MM.1S (cell line): ENCODE measurements at regions not wholly inside any gene's neighbourhood (a gene's known extent, or its start where the extent isn't known, plus 50 kb on each side); places are given as distances from the start of the nearest gene placed in this dataset.

Source experiments
- DNase-seq: peaks from one replicate; pipeline ENCODE4 v3.0.0-alpha.2; 2015
- H2AFZ ChIP-seq: fragments of 300-600 bp; sonication (generic); 2 replicates; pipeline ENCODE4 v1.6.0; 2016; ENCODE audit warnings: antibody characterized with exemption, low read length
- H3F3A ChIP-seq: fragments of 300-600 bp; sonication (generic); 2 replicates; pipeline ENCODE4 v1.6.1; 2016; ENCODE audit warnings: mild to moderate bottlenecking, antibody characterized with exemption, low read length, moderate library complexity, mixed read lengths; ENCODE audit not compliant: insufficient read depth
- H3K27ac ChIP-seq: fragments of 300-600 bp; sonication (generic); 2 replicates; pipeline ENCODE4 v1.5.1; 2016; ENCODE audit warnings: mild to moderate bottlenecking, low read length
- H3K27me3 ChIP-seq: fragments of 300-600 bp; sonication (generic); replicated peaks from 2 replicates; pipeline ENCODE4 v1.6.0; 2016; ENCODE audit warnings: low read length; ENCODE audit not compliant: insufficient read depth
- H3K36me3 ChIP-seq: fragments of 300-600 bp; sonication (generic); replicated peaks from 2 replicates; pipeline ENCODE4 v1.6.1; 2016; ENCODE audit warnings: mild to moderate bottlenecking, low read length, mixed read lengths; ENCODE audit not compliant: insufficient read depth
- H3K4me1 ChIP-seq: fragments of 300-600 bp; sonication (generic); 2 replicates; pipeline ENCODE4 v1.6.1; 2016; ENCODE audit warnings: low read length, mixed read lengths
- H3K4me2 ChIP-seq: fragments of 300-600 bp; sonication (generic); 2 replicates; pipeline ENCODE4 v1.6.0; 2016; ENCODE audit warnings: low read depth, low read length
- H3K4me3 ChIP-seq: fragments of 300-600 bp; sonication (generic); 2 replicates; pipeline ENCODE4 v1.5.1; 2016; ENCODE audit warnings: low read length, mixed read lengths
- H3K79me2 ChIP-seq: fragments of 300-600 bp; sonication (generic); 2 replicates; pipeline ENCODE4 v1.6.1; 2016; ENCODE audit warnings: mixed run types, low read length, mixed read lengths
- H3K9ac ChIP-seq: fragments of 300-600 bp; sonication (generic); 2 replicates; pipeline ENCODE4 v1.6.1; 2016; ENCODE audit warnings: low read length, mixed read lengths
- H3K9me2 ChIP-seq: fragments of 300-600 bp; sonication (generic); replicated peaks from 2 replicates; pipeline ENCODE4 v1.6.1; 2016; ENCODE audit warnings: mild to moderate bottlenecking, low read length, mixed read lengths; ENCODE audit not compliant: insufficient read depth
- H3K9me3 ChIP-seq: fragments of 300-600 bp; sonication (generic); replicated peaks from 2 replicates; pipeline ENCODE4 v1.6.1; 2016; ENCODE audit warnings: mild to moderate bottlenecking, low read length, mixed read lengths; ENCODE audit not compliant: insufficient read depth
- H4K20me1 ChIP-seq: fragments of 300-600 bp; sonication (generic); 2 replicates; pipeline ENCODE4 v1.6.1; 2016; ENCODE audit warnings: mild to moderate bottlenecking, low read length, moderate library complexity, mixed read lengths; ENCODE audit not compliant: insufficient read depth
- CTCF ChIP-seq: fragments of 300-600 bp; sonication (generic); IDR thresholded peaks from 2 replicates; pipeline ENCODE4 v1.5.1; 2016; ENCODE audit warnings: antibody characterized with exemption, low read length, mixed read lengths
- EZH2 ChIP-seq: fragments of 300-600 bp; sonication (generic); optimal IDR thresholded peaks from 2 replicates; pipeline ENCODE3; 2017; ENCODE audit warnings: low read depth, mild to moderate bottlenecking, antibody characterized with exemption, low read length, mixed read lengths
- EZH2phosphoT487 ChIP-seq: fragments of 300-600 bp; sonication (generic); IDR thresholded peaks from 2 replicates; pipeline ENCODE4 v1.6.1; 2018; ENCODE audit warnings: antibody characterized with exemption, low read length

DNA sequence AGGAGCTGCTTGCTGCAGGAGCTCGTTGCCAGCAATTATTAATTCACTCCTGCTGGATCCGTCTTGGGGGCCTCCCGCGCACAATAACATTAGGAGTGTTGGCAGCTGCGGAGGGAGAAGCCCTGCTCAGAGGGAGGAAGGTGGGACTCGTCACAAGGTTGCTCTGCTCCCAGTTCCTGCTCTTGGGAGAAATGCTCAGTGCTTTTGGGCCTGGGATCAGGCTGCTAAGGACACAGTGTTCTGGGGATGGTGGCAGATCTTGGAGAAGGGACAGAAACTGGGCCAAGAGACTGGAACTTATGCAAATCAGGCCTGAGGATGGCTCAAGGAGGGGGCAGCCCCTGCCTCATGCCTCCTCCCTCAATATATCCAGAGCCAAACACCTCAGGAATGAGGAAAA is 78.9 kb upstream of the OLFM4 start:
- H3K27ac ChIP-seq, result no peak overlapping the region
- no peaks in the 10 kb centered on the region for H3K9me2 ChIP-seq
- no peaks in the 10 kb centered on the region for H3K4me1 ChIP-seq
- TF ChIP-seq EZH2 (no peak), CTCF (no peak), EZH2phosphoT487 (no peak)
- H3K4me2 ChIP-seq, result no peak overlapping the region
- no peaks in the 10 kb centered on the region for H4K20me1 ChIP-seq
- H3F3A ChIP-seq, result no peaks in the 10 kb centered on the region
- H3K27me3 ChIP-seq, result no peaks in the 10 kb centered on the region
- H3K9ac ChIP-seq, result no peak overlapping the region
- H2AFZ ChIP-seq, result no peak overlapping the region
- H3K4me3 ChIP-seq, result no peak overlapping the region
- no peaks in the 10 kb centered on the region for H3K36me3 ChIP-seq
- H3K9me3 ChIP-seq, result no peaks in the 10 kb centered on the region
- no peak for DNase-seq
- H3K79me2 ChIP-seq, result no peaks in the 10 kb centered on the region

- no peak overlapping the region for H3K9ac ChIP-seq
- no peak overlapping the region for H3K27ac ChIP-seq
- no peaks in the 10 kb centered on the region for H3K36me3 ChIP-seq
- H2AFZ ChIP-seq, result no peak overlapping the region
- no peaks in the 10 kb centered on the region for H3F3A ChIP-seq
- no peaks in the 10 kb centered on the region for H3K9me2 ChIP-seq
- no peak overlapping the region for H3K4me3 ChIP-seq
- no peaks in the 10 kb centered on the region for H3K9me3 ChIP-seq
- H3K27me3 ChIP-seq, result no peaks in the 10 kb centered on the region
- DNase-seq, result no peak
- no peaks in the 10 kb centered on the region for H3K4me1 ChIP-seq
- TF ChIP-seq EZH2 (no peak), CTCF (no peak)
- H4K20me1 ChIP-seq, result no peaks in the 10 kb centered on the region
- no peaks in the 10 kb centered on the region for H3K79me2 ChIP-seq
- H3K4me2 ChIP-seq, result no peak overlapping the region
Measured at GRCh38 chr13:52949044-52949443, 79.6 kb upstream of the OLFM4 start.

- no peaks in the 10 kb centered on the region for H3K9me2 ChIP-seq
- no peaks in the 10 kb centered on the region for H3K27me3 ChIP-seq
- DNase-seq, result no peak
- no peak overlapping the region for H2AFZ ChIP-seq
- H3K9me3 ChIP-seq, result no peaks in the 10 kb centered on the region
- H3F3A ChIP-seq, result no peaks in the 10 kb centered on the region
- no peak overlapping the region for H3K9ac ChIP-seq
- H3K27ac ChIP-seq, result no peak overlapping the region
- no peaks in the 10 kb centered on the region for H3K4me1 ChIP-seq
- TF ChIP-seq EZH2 (no peak), CTCF (no peak), EZH2phosphoT487 (no peak)
- H3K36me3 ChIP-seq, result no peaks in the 10 kb centered on the region
- no peaks in the 10 kb centered on the region for H4K20me1 ChIP-seq
- H3K4me2 ChIP-seq, result no peak overlapping the region
- H3K4me3 ChIP-seq, result no peak overlapping the region
- no peaks in the 10 kb centered on the region for H3K79me2 ChIP-seq
Measured at GRCh38 chr13:52947921-52948373, 80.7 kb upstream of the OLFM4 start.
